ENCODE measurements at regions not wholly inside any gene's neighbourhood (a gene's known extent, or its start where the extent isn't known, plus 50 kb on each side); places are given as distances from the start of the nearest gene placed in this dataset.

GRCh38 chr13:63680704-63681103, 2265.1 kb upstream of the PCDH20 start:
- Histone ChIP-seq H3K27ac (no peak overlapping the region), H3K36me3 (no peaks in the 10 kb centered on the region), H3K4me3 (no peak overlapping the region), H3K9me3 (no peaks in the 10 kb centered on the region), H3K9ac (ENCODE audit: low read depth in 2 of 2, low read length in 2 of 2) (no peak overlapping the region), H3K4me1 (no peaks in the 10 kb centered on the region), H3K27me3 (no peaks in the 10 kb centered on the region)
- intact Hi-C loops (cut with DNase I): no loop called here
- DNase-seq: no peak
- no peak for TF ChIP-seq CTCF (IDR thresholded peaks at IDR 0.05)

DNA sequence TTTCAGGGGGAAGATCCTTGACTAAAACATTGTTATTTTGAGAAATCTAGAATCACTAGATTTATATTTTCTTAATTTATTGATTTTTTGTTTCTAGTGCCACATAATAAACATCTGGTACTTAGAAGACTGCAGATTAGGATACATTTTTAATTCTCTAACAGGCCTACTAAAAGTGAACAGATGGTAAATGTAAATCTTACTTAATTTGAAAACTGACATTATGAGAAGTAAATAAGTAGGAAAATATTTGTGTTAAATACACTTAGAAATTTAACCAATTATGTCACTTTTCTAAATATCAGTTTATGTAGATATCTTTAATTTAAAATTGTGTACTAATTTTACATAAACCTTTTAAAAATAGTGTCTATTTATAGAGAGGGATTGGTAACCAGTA, 2255.6 kb upstream of the PCDH20 start:
- H3K27ac ChIP-seq: no peak overlapping the region
- H3K9me3 ChIP-seq: no peaks in the 10 kb centered on the region
- no peak for DNase-seq
- H3K27me3 ChIP-seq: no peaks in the 10 kb centered on the region
- H3K4me3 ChIP-seq: no peak overlapping the region
- H3K9ac ChIP-seq (ENCODE audit: low read depth in 2 of 2, low read length in 2 of 2): no peak overlapping the region
- TF ChIP-seq CTCF (IDR thresholded peaks at IDR 0.05): no peak
- H3K36me3 ChIP-seq: no peaks in the 10 kb centered on the region
- intact Hi-C loops (cut with DNase I): no loop called here
- no peaks in the 10 kb centered on the region for H3K4me1 ChIP-seq

GRCh38 chr13:63651394-63651793, 2235.7 kb upstream of the PCDH20 start:
- no peak for TF ChIP-seq CTCF (IDR thresholded peaks at IDR 0.05)
- no peak overlapping the region for H3K9ac ChIP-seq (ENCODE audit: low read depth in 2 of 2, low read length in 2 of 2)
- no peaks in the 10 kb centered on the region for H3K9me3 ChIP-seq
- no peak for DNase-seq
- no peak overlapping the region for H3K27ac ChIP-seq
- H3K36me3 ChIP-seq: no peaks in the 10 kb centered on the region
- no peak overlapping the region for H3K4me3 ChIP-seq
- H3K4me1 ChIP-seq: no peaks in the 10 kb centered on the region
- H3K27me3 ChIP-seq: no peaks in the 10 kb centered on the region
- intact Hi-C loops (cut with DNase I): no loop called here

- no peaks in the 10 kb centered on the region for H3K27me3 ChIP-seq
- intact Hi-C loops (cut with DNase I): no loop called here
- no peak for TF ChIP-seq CTCF (IDR thresholded peaks at IDR 0.05)
- no peak overlapping the region for H3K27ac ChIP-seq
- no peaks in the 10 kb centered on the region for H3K4me1 ChIP-seq
- H3K4me3 ChIP-seq: no peak overlapping the region
- no peaks in the 10 kb centered on the region for H3K9me3 ChIP-seq
- H3K9ac ChIP-seq (ENCODE audit: low read depth in 2 of 2, low read length in 2 of 2): no peak overlapping the region
- H3K36me3 ChIP-seq: no peaks in the 10 kb centered on the region
- DNase-seq: no peak
These were observed 2227.9 kb upstream of the PCDH20 start for GRCh38 chr13:63643543-63643942.

DNA sequence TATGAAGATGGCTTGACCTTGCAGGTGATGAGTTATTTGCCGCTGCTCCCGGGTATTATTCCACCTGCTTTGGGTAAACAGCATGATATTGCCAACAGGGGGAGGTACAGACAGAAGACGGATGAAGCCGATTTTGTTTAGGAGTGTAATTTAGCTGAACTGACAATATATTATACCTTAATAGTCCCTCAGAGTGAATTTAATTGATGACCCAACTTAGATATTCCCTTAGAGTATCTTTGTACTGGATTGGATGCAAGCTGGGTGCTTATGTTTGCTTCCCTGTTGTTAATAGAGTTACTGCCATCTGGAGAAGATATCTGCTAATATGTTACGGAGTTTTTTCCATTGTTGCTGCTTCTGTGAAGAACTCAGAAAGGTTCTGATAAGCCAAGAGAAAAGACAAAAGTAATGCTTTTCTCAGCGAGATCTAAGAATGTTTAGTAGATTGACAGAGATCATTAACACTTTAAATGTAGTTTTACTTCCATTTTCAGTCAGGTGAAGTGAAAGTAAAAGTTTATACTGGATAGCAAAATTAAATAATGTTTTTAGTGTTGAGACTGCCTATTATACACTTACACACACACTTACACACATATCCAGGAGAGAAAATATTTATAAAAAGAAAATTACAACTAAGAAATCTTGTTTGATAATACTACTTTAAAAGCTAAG, 2220.8 kb upstream of the PCDH20 start:
- H3K9ac ChIP-seq (ENCODE audit: low read depth in 2 of 2, low read length in 2 of 2): no peak overlapping the region
- H3K27me3 ChIP-seq: no peaks in the 10 kb centered on the region
- no peaks in the 10 kb centered on the region for H3K36me3 ChIP-seq
- TF ChIP-seq CTCF (IDR thresholded peaks at IDR 0.05): no peak
- no peaks in the 10 kb centered on the region for H3K4me1 ChIP-seq
- H3K27ac ChIP-seq: no peak overlapping the region
- intact Hi-C loops (cut with DNase I): no loop called here
- H3K4me3 ChIP-seq: no peak overlapping the region
- no peaks in the 10 kb centered on the region for H3K9me3 ChIP-seq
- no peak for DNase-seq

All from colonic mucosa (tissue), 4 donors.